ENCODE measurements at regions not wholly inside any gene's neighbourhood (a gene's known extent, or its start where the extent isn't known, plus 50 kb on each side); places are given as distances from the start of the nearest gene placed in this dataset.

DNA sequence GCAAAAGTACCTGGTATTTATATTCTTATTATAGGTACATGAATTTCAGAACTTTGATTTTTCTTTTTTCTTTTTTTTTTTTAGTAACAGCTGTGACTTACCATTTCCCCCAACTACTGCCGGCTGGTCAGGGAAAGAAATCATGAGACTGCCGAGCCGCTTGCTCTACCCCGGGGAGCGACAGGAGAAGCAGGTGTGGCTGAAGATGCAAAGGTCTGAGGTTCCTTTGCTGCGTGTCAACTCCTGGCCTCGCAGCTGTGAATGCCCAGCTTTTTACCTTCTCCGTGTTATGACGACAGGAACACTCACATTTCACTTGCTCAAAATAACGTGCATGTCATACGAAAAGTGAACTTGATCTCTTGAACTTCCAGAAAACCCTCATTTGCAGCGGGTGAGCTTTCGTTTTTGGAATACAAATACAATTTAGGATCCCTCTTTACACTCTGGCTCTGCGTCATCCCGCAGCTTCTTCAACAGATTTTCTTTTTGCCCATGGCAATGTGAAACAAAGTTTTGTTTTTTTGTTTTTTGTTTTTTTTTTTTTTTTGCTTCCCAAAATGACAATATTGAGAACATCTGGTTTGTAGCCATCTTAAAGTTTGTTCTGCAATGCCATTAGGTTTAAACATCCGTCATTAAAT, 117.9 kb downstream of the EFNB2 start:
- H3K9me3 ChIP-seq (ENCODE audit: insufficient read depth, low read length) = no peaks in the 10 kb centered on the region
- no peak for DNase-seq (ENCODE audit: low read depth, low spot score)
- no peaks in the 10 kb centered on the region for H3K36me3 ChIP-seq (ENCODE audit: insufficient read depth, insufficient read length, low read length)
- no peak for TF ChIP-seq SUZ12 (IDR thresholded peaks at IDR 0.05; ENCODE audit: extremely low read depth, insufficient read depth, insufficient read length)
- no peak for TF ChIP-seq ZNF274 (IDR thresholded peaks at IDR 0.05; ENCODE audit: low read depth, low read length)
- TF ChIP-seq YY1 (IDR thresholded peaks at IDR 0.05; ENCODE audit: insufficient read depth, insufficient read length) = no peak
- H3K27me3 ChIP-seq (ENCODE audit: insufficient read depth, insufficient read length) = no peaks in the 10 kb centered on the region
- no peak overlapping the region for H3K9ac ChIP-seq (ENCODE audit: insufficient read length, low read depth)
- H3K4me3 ChIP-seq (ENCODE audit: insufficient read length, low read depth) = no peak overlapping the region
- H3K4me1 ChIP-seq (ENCODE audit: insufficient read depth, insufficient read length) = no peaks in the 10 kb centered on the region

DNA sequence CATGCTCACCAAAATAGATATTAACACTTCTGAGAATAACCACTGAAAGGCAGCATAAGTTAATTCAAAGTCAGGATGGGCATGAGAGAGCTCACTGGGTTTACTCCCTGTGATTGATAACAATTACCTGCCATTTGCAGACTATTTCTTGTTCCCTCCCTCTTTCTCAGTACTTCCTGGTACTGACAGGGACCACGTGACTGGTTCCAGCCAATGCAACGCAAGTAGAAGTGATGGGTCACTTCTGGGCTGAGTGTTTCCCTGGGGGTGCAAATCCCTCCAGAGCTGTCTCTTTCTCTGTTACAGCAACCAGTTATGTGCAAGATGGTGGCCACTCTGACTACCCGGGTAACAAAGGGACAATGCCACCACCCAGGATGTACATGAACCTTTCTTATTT, 118.8 kb downstream of the EFNB2 start:
- no peak for TF ChIP-seq YY1 (IDR thresholded peaks at IDR 0.05; ENCODE audit: insufficient read depth, insufficient read length)
- TF ChIP-seq ZNF274 (IDR thresholded peaks at IDR 0.05; ENCODE audit: low read depth, low read length) = no peak
- no peak for TF ChIP-seq SUZ12 (IDR thresholded peaks at IDR 0.05; ENCODE audit: extremely low read depth, insufficient read depth, insufficient read length)
- no peaks in the 10 kb centered on the region for H3K27me3 ChIP-seq (ENCODE audit: insufficient read depth, insufficient read length)
- no peak overlapping the region for H3K9ac ChIP-seq (ENCODE audit: insufficient read length, low read depth)
- no peak for DNase-seq (ENCODE audit: low read depth, low spot score)
- H3K4me3 ChIP-seq (ENCODE audit: insufficient read length, low read depth) = no peak overlapping the region
- no peaks in the 10 kb centered on the region for H3K4me1 ChIP-seq (ENCODE audit: insufficient read depth, insufficient read length)
- H3K9me3 ChIP-seq (ENCODE audit: insufficient read depth, low read length) = no peaks in the 10 kb centered on the region
- no peaks in the 10 kb centered on the region for H3K36me3 ChIP-seq (ENCODE audit: insufficient read depth, insufficient read length, low read length)

DNA sequence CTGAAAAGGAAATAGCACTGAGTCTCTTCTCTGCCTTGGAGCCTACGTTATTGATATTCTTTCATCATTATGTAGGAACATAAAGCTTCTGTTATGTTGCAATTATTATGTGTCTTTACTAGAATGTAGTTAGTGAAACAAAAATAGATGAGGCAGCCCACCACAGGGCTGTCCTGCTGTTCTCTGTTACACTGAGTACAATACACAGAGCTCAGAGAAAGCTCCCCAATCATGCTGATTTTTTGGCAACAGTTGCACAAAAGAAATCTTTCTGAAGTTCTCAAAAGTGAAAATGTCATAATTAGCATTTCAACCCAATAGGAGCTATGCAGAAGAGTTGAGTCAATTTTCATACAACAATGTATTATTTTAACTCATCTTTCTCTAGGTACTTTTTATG, 119.5 kb downstream of the EFNB2 start:
- Histone ChIP-seq H3K36me3 (ENCODE audit: insufficient read depth, insufficient read length, low read length) (no peaks in the 10 kb centered on the region), H3K9ac (ENCODE audit: insufficient read length, low read depth) (no peak overlapping the region), H3K4me3 (ENCODE audit: insufficient read length, low read depth) (no peak overlapping the region), H3K27me3 (ENCODE audit: insufficient read depth, insufficient read length) (no peaks in the 10 kb centered on the region), H3K9me3 (ENCODE audit: insufficient read depth, low read length) (no peaks in the 10 kb centered on the region), H3K4me1 (ENCODE audit: insufficient read depth, insufficient read length) (no peaks in the 10 kb centered on the region)
- DNase-seq (ENCODE audit: low read depth, low spot score) = no peak
- no peak for TF ChIP-seq SUZ12 (IDR thresholded peaks at IDR 0.05; ENCODE audit: extremely low read depth, insufficient read depth, insufficient read length)
- no peak for TF ChIP-seq ZNF274 (IDR thresholded peaks at IDR 0.05; ENCODE audit: low read depth, low read length)
- no peak for TF ChIP-seq YY1 (IDR thresholded peaks at IDR 0.05; ENCODE audit: insufficient read depth, insufficient read length)

DNA sequence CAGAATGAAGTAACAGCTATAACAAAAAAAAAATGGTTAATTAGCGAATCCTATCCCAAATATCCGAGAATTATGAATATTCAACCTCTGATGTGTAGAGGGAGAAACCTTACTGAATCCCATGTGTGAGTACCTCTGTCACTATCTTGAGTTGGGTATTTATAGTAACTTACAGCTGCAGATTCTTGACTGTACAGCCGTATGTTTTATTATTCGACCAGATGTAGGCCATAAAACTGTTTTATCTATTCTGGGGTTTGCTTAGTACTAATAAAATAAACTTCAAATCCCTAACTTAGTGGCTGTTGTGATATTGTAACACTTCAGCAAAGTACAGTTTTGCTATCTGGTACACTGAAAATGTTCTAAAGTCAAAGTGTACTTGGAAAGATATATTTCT, 120.0 kb downstream of the EFNB2 start:
- H3K9ac ChIP-seq (ENCODE audit: insufficient read length, low read depth) = no peak overlapping the region
- no peak overlapping the region for H3K4me3 ChIP-seq (ENCODE audit: insufficient read length, low read depth)
- no peaks in the 10 kb centered on the region for H3K4me1 ChIP-seq (ENCODE audit: insufficient read depth, insufficient read length)
- no peaks in the 10 kb centered on the region for H3K9me3 ChIP-seq (ENCODE audit: insufficient read depth, low read length)
- no peaks in the 10 kb centered on the region for H3K27me3 ChIP-seq (ENCODE audit: insufficient read depth, insufficient read length)
- no peak for DNase-seq (ENCODE audit: low read depth, low spot score)
- H3K36me3 ChIP-seq (ENCODE audit: insufficient read depth, insufficient read length, low read length) = no peaks in the 10 kb centered on the region
- TF ChIP-seq YY1 (IDR thresholded peaks at IDR 0.05; ENCODE audit: insufficient read depth, insufficient read length) = no peak
- TF ChIP-seq SUZ12 (IDR thresholded peaks at IDR 0.05; ENCODE audit: extremely low read depth, insufficient read depth, insufficient read length) = no peak
- no peak for TF ChIP-seq ZNF274 (IDR thresholded peaks at IDR 0.05; ENCODE audit: low read depth, low read length)

DNA sequence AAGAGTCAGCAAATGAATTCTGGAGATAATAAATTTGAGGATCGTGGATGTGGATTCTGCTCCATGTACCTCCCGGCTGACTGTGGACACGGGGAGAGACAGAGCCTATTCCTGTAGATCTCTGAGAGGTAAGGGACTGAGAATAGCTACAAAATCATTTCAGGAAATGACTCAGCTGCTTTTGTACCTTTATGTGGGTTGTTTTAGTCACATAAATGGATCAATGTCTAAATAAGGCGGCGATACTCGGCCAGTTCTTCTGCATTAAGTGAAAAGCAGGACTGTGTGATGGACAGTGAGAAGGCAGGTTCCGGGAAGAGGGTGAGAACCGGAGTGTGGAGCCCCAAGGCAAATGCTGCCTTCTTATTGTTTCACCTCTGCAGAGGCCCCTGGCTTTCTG, 128.1 kb downstream of the EFNB2 start:
- no peaks in the 10 kb centered on the region for H3K4me1 ChIP-seq (ENCODE audit: insufficient read depth, insufficient read length)
- no peaks in the 10 kb centered on the region; the same call in 1 of the 2 replicates for H3K9me3 ChIP-seq (ENCODE audit: insufficient read depth, low read length)
- no peaks in the 10 kb centered on the region for H3K27me3 ChIP-seq (ENCODE audit: insufficient read depth, insufficient read length)
- TF ChIP-seq ZNF274 (IDR thresholded peaks at IDR 0.05; ENCODE audit: low read depth, low read length) = no peak
- no peak for TF ChIP-seq YY1 (IDR thresholded peaks at IDR 0.05; ENCODE audit: insufficient read depth, insufficient read length)
- TF ChIP-seq SUZ12 (IDR thresholded peaks at IDR 0.05; ENCODE audit: extremely low read depth, insufficient read depth, insufficient read length) = no peak
- no peaks in the 10 kb centered on the region for H3K36me3 ChIP-seq (ENCODE audit: insufficient read depth, insufficient read length, low read length)
- no peak for DNase-seq (ENCODE audit: low read depth, low spot score)
- no peak overlapping the region for H3K9ac ChIP-seq (ENCODE audit: insufficient read length, low read depth)
- H3K4me3 ChIP-seq (ENCODE audit: insufficient read length, low read depth) = no peak overlapping the region

DNA sequence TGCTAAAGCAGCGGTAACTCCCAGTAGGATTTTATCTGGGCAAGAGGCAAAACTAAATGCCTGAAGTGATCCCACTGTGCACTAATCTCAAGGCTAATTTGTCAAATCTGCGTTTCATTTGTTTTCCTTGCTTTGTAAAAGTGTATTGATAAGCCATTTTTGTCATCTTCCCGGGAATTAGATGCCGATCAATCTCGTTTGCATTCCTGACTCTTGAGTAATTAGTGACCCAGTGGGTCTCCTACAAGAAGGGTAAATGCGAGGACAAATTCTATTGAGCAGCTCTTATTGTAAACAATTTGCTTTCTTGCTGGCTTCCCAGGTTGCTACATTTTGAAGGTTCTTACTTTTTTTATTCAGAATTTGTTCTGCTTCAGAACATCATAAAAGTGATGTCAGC, 129.7 kb downstream of the EFNB2 start:
- no peaks in the 10 kb centered on the region for H3K4me1 ChIP-seq (ENCODE audit: insufficient read depth, insufficient read length)
- no peak overlapping the region for H3K9ac ChIP-seq (ENCODE audit: insufficient read length, low read depth)
- H3K36me3 ChIP-seq (ENCODE audit: insufficient read depth, insufficient read length, low read length) = no peaks in the 10 kb centered on the region
- no peaks in the 10 kb centered on the region; the same call in 1 of the 2 replicates for H3K9me3 ChIP-seq (ENCODE audit: insufficient read depth, low read length)
- H3K4me3 ChIP-seq (ENCODE audit: insufficient read length, low read depth) = no peak overlapping the region
- no peak for TF ChIP-seq YY1 (IDR thresholded peaks at IDR 0.05; ENCODE audit: insufficient read depth, insufficient read length)
- TF ChIP-seq SUZ12 (IDR thresholded peaks at IDR 0.05; ENCODE audit: extremely low read depth, insufficient read depth, insufficient read length) = no peak
- TF ChIP-seq ZNF274 (IDR thresholded peaks at IDR 0.05; ENCODE audit: low read depth, low read length) = no peak
- no peaks in the 10 kb centered on the region for H3K27me3 ChIP-seq (ENCODE audit: insufficient read depth, insufficient read length)
- DNase-seq (ENCODE audit: low read depth, low spot score) = no peak

DNA sequence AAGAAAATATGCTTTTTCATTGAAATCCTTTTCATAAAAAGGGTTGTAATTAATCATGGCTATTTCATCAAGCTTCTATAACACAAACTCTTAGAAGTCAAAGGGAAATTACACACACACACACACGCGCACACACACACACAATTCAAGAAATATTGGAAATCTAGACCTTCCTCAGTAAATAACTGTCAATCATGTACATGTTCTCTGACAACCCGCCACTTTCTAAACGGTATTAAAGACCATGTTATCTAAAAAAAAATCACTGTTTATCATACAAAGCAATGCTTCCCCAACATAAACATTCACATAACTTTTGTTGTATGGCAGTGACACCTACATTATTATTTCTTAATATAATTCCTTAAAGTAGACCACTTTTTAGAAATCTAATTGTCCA, 132.2 kb downstream of the EFNB2 start:
- DNase-seq (ENCODE audit: low read depth, low spot score) = no peak
- Histone ChIP-seq H3K9ac (ENCODE audit: insufficient read length, low read depth) (no peak overlapping the region), H3K27me3 (ENCODE audit: insufficient read depth, insufficient read length) (no peaks in the 10 kb centered on the region), H3K4me3 (ENCODE audit: insufficient read length, low read depth) (no peak overlapping the region), H3K9me3 (ENCODE audit: insufficient read depth, low read length) (no peaks in the 10 kb centered on the region), H3K4me1 (ENCODE audit: insufficient read depth, insufficient read length) (no peaks in the 10 kb centered on the region), H3K36me3 (ENCODE audit: insufficient read depth, insufficient read length, low read length) (no peaks in the 10 kb centered on the region)
- TF ChIP-seq ZNF274 (IDR thresholded peaks at IDR 0.05; ENCODE audit: low read depth, low read length) (no peak), YY1 (IDR thresholded peaks at IDR 0.05; ENCODE audit: insufficient read depth, insufficient read length) (no peak), SUZ12 (IDR thresholded peaks at IDR 0.05; ENCODE audit: extremely low read depth, insufficient read depth, insufficient read length) (no peak)
